NOMO-1 (cell line): ENCODE measurements at regions not wholly inside any gene's neighbourhood (a gene's known extent, or its start where the extent isn't known, plus 50 kb on each side); places are given as distances from the start of the nearest gene placed in this dataset.
A peak's percentile ranks its signal among the peaks of the same experiment; 100 is the strongest.

Source experiments
- DNase-seq, 2 experiments: peaks; one replicate each; lab custom pipeline; 2025; ENCODE audit not compliant: unreplicated experiment in 2 of 2; lab: John Stamatoyannopoulos, UW

DNA sequence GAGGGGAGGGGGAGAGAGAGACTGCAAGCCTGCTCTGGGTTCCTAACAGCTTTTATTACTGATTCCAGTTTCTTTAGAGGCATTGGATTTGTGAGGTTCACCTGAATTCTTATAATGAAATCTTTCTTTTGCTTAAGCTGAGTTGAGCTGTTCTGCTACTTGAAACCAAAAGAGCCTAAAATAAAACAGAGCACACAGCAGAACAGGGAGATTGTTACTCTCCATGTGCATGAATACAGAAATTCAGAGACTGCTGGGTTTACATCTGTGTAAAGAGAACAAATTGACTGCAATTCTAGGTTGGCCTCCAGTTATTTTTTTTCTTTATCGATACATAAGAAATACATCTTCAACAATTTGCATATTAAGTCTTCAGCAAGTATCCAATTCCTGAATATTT is 168.8 kb upstream of the NRIP1 start:
- no peak for DNase-seq

DNA sequence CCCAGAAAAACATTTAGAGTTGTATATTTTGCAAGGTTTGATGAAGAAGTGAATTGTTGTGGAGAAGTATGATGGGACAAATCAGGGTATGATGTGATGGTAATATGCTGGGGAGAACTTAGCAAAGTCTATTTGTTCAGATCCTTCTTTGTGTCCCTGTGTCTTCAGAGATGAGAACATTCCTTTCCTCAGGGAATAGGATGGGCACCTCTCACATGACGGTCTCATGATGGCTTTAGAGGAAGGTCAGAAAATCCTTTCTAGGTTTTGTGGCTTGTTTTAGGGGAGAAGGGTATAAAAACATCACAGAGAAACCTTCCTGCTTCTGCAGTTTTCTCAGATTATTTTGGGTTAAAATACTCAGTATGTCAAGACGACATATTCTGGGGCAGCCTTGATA is 171.3 kb upstream of the NRIP1 start:
- no peak for DNase-seq

DNA sequence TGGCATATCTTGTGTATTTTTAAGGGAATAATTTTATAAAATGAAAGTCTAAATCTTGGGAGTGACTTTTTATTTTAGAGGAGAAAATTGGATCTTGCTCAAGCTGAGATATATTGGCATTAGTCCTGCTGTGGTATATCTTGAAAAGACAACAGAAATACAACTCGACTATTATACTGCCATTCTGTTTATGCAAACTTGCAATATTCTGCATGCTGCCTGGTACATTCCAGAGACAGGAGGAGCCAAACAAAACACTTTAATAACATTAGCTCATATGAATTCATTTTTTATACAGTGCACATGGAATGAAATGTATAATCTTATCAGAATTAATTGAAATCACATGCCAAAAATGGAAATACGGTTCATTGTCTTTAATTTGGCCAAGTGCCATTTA is 176.0 kb upstream of the NRIP1 start:
- DNase-seq = no peak

DNA sequence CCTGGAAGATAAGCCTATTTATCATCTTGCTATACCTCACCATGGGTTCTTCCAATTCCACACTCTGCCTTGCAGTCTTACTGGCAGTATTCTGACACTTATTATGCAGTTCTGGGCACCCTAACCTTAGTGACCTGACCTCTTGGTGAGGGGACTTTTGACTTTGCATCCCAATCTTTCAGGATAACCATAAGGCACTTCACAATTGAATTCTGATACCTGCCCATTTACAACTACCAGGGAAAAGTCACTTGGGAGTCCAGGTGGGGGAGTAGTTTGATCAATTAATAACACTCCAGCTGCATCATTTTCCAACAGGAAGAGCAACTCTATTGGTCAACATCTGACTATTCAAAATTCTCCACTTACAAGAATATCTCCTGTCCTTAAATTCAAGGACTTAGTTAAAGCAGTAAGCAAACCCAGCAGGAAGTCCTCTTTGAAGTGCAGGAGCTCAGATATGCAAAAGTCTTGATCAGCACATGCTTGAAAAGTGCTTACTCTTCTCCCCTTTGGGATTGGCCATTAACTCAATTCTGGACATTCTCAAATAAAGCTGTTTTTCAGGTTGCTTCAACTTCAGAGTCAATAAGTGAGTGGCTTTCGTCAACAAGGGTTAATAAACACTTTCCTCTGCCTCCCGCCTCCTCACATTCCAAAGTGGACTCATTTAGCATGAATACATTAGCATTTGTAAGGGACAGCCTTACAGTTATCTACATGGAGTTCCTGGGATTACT is 177.4 kb upstream of the NRIP1 start:
- no peak for DNase-seq

DNA sequence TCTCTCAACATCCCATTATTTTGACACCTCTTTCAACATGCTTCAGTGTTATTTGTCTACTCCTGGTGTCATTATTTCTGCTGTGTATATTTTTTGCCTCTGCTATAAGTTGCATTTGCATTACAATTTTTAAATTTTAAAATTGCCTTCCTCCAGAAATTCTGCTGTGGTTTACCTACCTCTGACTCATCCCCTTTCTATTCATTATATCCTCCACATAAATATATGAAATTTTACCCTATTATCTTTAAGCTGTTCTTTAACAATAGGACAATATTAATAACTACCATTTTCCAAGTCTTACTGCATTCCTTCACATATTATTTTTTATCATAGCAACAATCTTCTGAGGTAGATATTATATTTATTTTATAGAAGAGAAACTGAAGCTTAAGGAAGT is 178.1 kb upstream of the NRIP1 start:
- DNase-seq = no peak

DNA sequence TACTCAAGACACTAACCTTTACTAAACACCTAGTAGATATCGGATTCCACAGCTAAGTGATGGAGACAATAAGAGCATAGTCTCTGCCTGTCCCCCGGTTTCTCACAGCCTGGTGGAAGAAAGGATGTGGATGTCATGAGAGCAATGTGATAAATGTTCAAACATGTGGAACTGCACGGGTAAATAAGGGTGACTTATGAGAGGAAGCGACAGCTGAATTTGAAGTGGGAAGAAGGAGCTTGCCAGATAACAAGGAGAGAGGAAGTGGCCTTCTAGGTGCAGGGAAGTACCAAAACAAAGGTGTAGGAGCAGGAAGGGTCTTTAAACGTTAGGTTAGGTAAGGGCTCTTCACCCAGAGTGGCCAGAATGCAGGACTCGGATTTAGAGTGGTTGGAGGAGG is 178.6 kb upstream of the NRIP1 start:
- no peak for DNase-seq

DNA sequence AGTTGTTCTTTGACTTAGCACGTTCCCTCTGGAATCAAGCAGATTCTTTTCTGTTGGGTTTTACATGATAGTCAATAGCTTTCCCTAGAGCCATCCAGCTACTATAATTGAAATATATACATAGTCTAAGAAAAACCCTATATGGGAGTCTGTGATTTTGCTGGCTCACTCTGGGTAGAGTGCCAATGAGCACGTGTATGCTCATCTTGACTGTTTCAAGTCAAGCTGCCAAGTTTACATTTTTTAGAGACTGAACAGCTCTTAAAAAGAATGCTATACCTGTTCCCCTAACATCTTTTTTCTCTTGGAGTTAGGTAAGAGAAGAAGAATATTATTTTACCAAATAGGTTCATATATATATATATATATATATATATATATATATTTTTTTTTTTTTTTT is 182.8 kb upstream of the NRIP1 start:
- DNase-seq = no peak

DNA sequence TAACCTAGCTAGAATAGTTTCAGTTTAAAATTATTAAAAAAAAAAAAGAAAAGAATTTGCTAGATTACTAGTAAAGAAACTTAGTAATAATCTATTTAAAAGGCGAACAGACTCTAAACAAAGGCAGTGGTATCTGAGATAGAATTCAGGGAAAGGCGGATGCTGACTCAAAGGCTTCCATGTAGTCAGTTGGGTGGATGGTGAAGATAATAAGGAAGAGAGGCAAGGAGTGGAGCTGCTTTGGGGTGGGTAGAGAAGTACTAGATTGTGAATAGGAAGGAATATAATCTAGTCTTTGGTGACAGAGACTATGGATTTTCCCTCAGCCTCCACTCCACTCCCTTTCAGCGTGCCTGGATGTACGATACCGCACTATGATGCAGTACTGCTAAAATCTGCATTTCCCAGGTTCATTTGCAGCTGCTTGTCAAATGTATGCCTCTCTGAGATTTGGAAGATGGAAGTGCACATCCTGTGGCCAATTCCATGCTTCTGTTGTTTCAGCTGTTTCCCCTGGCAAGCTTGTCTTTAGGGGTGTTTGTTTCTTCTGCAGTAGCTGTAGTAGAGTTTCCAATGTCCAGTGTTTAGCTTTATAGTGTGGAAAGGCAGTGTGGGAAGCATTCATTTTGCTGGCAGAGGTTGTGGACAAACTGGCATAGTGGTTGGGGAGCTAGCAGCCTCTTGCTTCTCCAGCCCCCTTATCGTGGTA is 184.6 kb upstream of the NRIP1 start:
- no peak for DNase-seq

DNA sequence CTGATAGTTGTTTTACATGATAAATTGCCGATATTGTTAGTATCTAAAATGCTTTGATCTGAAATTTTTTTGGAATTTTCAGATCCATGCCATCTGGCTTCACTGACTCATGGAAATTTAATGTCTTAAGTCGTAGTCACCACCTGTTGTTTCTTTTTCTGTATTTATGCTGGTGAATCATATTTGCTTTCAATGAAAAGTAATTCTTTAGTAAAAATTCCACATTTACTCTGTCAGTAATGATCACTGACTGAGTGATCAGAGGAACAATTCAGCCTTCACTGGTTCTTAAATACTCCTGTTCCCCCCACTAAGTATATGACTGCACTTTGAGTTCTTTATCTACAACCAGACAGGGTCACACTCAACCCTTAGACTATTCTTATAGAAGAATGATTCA is 185.6 kb upstream of the NRIP1 start:
- no peak for DNase-seq

DNA sequence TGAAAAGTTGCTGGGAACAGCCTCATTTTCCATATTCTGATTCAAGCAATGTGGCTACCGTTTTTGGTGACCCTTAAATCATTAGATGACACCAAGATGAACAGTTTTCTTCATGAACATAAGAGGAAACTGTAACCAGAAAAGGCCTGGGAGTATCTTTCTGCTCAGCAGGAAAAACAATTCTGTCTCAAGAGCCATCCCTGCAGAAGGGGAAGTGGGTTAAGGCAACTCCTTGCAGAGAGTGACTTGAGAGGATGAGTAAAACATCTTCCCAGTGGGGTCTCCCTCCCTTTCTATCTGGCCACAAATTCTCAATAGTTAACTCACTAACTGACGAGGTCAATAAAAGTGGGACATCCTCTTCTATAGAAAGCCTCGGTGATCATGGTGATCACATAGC is 187.6 kb upstream of the NRIP1 start:
- peak; percentile 10 to 49 for DNase-seq

DNA sequence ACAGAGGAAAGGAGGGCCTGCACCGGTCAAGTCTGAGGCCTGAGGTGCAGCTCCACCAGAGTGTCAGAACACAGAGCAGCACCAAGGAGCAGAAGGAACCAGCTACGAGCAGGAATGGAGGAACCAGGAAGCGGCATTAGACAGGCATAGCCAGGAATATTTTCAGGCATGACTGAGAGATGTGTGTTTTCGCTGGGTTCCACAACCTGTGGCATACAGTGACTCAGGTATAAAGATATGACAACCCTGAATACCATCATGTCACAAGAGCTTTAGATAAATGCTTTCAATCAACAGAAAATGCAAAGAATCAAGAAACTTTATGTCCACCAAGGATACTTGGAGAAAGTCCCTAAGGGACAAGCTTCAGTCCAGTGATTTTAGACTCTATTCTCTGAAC is 189.3 kb upstream of the NRIP1 start:
- DNase-seq = no peak

DNA sequence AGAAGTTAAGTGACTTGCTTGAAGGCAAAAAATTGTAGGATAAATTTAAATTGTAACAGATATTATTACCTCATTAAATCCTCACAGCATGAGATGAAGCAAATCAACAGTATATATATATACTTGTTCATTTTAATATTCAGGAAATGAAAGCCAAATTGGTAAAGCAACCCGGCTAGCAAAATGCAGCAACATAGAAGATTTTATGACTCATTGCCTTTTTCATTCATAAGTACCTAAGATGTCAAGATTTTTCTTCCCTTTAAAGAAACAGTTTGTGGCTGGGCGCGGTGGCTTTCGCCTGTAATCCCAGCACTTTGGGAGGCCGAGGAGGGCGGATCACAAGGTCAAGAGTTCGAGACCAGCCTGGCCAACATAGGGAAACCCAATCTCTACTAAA is 190.5 kb upstream of the NRIP1 start:
- DNase-seq = peak in 1 of 2 experiments; percentile 38

DNA sequence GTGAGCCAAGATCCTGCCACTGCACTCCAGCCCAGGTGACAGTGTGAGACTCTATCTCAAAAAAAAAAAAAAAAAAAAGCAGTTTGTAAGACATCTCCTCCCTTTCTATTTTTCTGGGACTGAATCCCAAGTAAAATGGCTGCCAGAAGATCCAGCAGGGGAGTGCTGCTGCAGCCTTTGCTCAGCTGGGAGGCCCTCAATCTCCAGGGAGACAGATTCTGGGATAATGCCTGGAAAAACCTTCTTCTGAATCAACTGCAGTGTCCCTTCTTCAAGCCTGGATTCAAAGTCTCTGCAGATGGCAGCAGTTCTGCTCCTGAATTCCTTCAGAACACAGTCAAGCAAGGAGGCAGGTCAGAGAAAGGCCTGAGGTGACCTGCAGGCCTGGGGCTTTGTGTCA is 191.0 kb upstream of the NRIP1 start:
- no peak for DNase-seq

DNA sequence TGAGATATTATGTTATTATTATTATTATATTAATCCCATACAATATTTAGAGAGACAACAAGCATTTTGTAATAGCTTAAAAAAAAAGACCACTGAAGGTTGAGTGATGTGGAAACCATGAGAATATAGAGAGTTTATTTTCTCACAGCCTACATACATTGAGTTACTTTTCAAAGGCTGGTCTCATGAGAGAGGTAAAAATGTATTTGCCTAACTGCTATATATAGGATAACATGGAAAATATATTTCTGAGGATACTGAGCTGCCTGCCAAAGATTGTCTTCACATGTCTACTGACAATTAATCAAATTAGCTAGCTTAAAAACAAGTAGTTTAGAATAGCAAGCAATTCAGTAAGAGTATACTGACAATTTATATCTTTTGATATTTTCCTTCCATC is 192.2 kb upstream of the NRIP1 start:
- no peak for DNase-seq

DNA sequence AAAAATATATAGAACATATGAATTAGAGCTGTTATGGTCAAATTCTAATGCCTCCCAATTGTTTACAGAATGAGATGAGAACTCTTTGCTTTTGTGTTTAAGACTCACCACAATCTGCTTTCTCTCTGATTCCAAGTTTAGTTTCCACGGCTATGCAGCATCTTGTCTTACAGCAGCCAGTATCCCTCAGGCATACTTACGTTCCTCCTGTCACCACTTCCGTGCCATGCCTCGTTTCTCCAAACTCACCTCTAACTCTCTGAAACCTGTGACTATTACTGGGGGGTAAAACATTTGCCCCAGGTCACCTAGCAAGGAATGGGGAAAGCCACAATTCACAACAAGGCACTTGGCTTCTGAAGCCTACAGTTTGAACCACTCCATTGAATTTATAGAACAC is 192.8 kb upstream of the NRIP1 start:
- DNase-seq = no peak

DNA sequence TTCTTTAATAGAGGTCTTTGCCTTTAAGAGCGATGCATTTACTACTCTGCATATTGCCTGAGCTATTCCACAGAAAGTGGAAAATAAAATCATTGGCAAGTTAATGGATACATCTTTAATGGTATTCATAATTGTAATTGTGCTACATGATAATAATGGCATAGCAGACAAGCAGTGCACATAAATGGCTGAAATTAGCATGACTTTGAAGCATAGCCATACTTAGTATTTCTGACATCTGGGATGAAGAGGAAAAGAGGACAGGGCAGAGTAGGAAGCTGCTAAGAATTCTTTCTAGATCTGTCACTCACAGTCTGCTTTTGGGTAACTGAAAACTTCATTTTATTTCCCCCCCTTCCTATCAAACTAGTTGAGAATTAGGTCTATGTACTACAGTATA is 195.0 kb upstream of the NRIP1 start:
- no peak for DNase-seq

DNA sequence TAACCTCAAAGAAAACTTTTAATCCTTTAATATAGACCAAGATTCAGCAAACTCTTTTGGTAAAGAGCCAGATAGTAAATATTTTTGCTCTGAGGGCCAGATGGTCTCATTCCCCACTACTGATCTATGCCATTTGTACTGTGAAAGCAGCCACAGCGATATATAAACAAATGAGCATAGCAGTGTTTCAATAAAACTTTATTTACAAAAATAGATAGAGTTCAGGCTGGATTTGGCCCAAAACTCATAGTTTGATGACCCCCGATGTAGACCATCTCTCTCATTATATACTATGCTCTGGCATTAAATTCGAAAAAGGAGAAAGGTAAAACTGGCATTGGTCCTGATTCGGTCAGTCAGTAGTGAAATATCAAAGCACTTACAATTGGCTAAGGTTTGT is 195.8 kb upstream of the NRIP1 start:
- no peak for DNase-seq

DNA sequence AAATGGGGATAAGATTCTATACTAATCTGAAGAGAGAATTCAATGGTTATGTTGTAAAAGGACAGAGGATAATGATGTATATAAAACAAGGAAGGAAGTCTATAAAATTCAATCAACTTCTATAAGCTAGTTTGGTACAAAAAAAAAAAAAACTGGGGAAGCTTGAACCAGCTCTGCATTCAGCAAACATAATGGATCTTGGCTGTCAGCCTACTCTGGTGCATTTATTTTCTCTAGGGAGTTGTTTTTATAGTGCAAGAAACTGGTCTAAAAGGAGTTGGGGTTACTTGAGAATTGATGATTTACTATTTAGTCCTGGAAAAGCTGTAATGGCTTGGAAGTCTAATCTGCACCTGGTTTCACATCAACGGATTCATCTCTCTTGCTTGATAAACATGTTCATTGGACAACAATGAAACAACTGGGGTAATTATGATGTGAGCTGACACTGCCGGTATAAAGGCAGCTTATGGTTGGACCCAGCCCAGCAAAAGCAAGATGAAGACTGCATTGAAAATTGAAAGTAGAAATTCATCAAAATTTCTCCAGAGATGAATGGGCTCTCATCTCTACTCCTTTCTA is 199.4 kb upstream of the NRIP1 start:
- no peak for DNase-seq

DNA sequence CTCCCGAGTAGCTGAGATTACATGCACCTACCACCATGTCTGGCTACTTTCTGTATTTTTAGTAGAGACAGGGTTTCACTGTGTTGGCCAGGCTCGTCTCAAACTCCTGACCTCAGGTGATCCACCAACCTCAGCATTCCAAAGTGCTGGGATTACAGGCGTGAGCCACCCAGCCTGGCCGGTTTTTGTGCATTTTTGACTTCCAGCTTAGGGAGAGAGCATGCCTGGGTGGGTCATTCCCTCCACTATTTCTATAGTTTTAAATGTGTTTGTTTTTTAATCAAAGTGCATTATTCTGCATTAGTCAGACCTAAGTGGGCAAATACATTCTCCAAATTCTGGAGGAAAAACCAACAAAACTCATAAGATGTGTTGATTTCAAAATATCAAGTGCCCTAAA is 207.4 kb upstream of the NRIP1 start:
- DNase-seq = no peak

DNA sequence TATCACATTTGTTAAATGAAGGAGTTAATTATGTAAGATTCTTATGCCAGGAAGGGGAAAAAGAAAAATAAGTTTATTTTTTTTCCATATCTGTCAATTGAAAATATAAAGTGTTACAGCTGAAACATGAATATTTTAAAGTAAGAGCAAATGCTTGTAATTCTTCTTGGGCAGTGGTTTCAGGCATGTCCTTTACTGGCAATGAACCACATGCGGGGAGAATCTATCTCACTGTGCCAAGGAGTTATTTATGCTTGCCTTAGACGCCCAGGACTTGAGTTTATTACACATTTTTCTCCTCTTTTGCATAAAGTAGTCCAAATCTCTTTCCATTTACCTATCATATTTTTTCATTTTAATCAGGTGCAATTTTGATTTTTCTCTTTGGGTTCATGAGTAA is 207.8 kb upstream of the NRIP1 start:
- DNase-seq = no peak

DNA sequence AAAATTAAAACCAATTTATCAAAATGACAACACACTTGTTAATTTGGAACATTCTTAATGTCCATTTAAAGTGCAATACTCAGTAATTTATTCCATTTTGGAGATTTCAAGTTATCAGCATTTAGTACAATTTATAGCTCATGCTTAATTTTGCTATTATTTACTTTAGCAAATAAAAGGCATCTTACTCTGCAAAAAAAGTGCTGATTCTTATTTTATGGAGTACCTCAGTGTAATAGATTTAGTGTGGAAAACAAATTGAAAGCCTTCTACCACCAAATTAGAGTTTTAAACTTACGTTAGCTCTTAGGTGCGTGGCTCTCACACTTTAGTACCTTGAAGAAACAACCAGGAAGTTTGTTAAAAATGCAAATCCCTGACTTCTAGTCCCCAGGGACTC is 208.4 kb upstream of the NRIP1 start:
- no peak for DNase-seq
